ENCODE measurements at regions not wholly inside any gene's neighbourhood (a gene's known extent, or its start where the extent isn't known, plus 50 kb on each side); places are given as distances from the start of the nearest gene placed in this dataset.
"Not testable (repeated sequence)": the region's sequence is repeated elsewhere in the genome, so short reads cannot be mapped to it uniquely, and the experiment has no call there.

- H3K27ac ChIP-seq = no peak overlapping the region
- TF ChIP-seq, protein P1, sequence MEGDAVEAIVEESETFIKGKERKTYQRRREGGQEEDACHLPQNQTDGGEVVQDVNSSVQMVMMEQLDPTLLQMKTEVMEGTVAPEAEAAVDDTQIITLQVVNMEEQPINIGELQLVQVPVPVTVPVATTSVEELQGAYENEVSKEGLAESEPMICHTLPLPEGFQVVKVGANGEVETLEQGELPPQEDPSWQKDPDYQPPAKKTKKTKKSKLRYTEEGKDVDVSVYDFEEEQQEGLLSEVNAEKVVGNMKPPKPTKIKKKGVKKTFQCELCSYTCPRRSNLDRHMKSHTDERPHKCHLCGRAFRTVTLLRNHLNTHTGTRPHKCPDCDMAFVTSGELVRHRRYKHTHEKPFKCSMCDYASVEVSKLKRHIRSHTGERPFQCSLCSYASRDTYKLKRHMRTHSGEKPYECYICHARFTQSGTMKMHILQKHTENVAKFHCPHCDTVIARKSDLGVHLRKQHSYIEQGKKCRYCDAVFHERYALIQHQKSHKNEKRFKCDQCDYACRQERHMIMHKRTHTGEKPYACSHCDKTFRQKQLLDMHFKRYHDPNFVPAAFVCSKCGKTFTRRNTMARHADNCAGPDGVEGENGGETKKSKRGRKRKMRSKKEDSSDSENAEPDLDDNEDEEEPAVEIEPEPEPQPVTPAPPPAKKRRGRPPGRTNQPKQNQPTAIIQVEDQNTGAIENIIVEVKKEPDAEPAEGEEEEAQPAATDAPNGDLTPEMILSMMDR (conservative IDR thresholded peaks at IDR 0.05) = no peak
These were observed 221.1 kb upstream of the PRSS16 start for GRCh38 chr6:27026361-27026760.

DNA sequence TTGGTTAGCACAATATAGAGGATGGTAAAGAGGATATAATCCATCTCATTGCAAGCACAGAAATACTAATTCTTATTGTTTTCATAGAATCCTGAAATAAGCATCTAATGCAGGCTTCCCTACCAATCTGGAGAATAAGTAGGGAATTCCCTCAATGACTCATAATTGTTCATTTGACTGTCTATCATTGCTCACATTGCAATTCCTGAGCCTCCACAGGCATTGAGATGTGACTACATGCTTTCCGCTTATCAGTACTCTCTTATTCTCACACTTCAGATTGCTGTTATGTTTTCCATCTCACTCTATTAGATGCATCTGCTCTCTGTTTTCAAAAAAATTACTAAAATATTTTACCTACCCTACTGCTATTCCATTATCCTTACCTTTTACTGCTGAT, 216.2 kb upstream of the PRSS16 start:
- H3K27ac ChIP-seq = no peak overlapping the region
- no peak for TF ChIP-seq ZFX (IDR thresholded peaks at IDR 0.05)
- TF ChIP-seq, protein P1 (conservative IDR thresholded peaks at IDR 0.05) = no peak

- no peak overlapping the region for H3K27ac ChIP-seq
- no peak for TF ChIP-seq ZFX (IDR thresholded peaks at IDR 0.05)
- TF ChIP-seq, protein P1 (conservative IDR thresholded peaks at IDR 0.05) = no peak
These were observed 209.0 kb upstream of the PRSS16 start for GRCh38 chr6:27038498-27038897.

DNA sequence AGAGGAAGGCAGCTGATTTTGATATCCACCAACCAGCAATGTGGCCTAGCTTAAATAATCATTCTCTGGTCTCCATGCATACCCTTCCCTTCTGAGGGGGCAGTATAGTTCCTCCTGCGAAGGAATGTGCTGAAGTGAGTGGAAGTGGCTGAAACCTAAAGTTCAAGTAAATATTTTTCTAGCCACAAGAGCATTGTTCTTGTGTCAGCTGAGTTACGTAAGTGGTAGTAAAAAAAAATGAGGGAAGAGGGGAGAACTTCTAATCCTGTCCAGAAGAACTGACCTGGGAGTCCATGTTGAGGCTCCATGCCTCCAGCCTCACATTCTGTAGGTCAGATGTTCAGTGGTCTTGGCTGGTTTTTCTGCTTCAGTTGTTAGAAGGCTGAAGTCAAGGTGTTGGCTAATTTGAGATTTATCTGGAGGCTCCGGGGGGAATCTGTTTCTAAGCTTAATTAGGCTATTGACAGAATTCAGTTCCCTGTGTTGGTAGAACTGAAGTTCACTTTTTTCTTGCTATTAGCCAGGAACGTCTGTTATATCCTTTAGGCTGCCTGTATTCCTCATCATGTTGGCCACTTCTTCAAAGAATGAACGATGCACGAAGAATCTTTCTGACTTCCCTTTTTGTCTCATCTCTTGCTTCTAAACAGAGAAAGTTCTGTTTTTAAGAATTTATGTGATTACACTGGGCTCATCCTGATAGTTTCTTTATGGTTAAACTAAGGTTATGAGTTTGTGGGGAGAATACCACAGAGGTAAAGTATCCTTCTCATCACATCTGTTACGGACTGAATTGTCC, 207.1 kb upstream of the PRSS16 start:
- no peak overlapping the region for H3K27ac ChIP-seq
- TF ChIP-seq ZFX (IDR thresholded peaks at IDR 0.05) = no peak
- TF ChIP-seq, protein P1 (conservative IDR thresholded peaks at IDR 0.05) = no peak

DNA sequence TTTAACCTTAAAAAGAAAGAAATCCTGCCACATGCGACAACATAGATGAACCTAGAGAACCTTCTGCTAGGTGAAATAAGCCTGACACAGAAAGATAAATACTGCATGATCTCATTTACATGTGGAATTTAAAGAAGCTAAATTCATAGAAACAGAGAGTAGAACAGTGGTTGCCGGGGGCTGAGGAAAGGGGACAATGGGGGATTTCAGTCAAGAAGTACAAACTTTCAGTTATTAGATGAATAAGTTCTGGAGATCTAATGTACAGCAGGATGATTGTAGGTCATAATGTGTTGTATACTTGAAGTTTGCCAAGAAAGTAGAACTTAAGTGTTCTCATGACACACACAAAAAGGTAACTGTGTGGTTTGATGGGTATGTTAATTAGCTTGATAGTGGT, 204.3 kb upstream of the PRSS16 start:
- TF ChIP-seq ZFX (IDR thresholded peaks at IDR 0.05) = no peak
- no peak overlapping the region for H3K27ac ChIP-seq

DNA sequence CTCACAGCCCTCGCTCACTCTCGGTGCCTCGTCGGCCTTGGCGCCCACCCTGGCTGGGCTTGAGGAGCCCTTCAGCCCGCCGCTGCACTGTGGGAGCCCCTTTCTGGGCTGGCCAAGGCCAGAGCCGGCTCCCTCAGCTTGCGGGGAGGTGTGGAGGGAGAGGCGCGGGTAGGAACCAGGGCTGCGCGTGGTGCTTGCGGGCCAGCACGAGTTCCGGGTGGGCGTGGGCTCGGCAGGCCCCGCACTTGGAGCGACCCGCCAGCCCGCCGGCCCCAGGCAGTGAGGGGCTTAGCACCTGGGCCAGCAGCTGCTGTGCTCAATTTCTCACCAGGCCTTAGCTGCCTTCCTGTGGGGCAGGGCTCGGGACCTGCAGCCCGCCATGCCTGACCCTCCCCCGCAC, 202.4 kb upstream of the PRSS16 start:
- not testable (repeated sequence) for H3K27ac ChIP-seq

DNA sequence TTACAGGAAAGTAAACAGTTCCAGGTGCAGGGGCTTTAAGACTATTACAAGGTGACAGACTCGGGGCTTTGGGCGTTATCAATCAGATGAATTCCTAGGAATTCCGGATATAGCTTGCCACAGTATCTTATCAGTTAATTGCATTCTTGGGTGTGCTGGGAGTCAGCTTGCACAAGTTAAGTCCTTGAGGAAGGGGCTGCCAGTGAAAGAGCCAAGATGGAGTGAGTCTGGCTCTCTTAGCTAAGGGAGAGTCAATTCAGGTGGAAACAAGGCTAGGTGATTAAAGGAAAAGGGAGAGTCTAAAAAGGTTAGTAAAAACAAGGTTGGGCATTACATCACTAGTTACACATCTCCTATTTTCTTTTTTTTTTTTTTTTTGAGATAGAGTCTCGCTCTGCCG, 199.8 kb upstream of the PRSS16 start:
- not testable (repeated sequence) for H3K27ac ChIP-seq

DNA sequence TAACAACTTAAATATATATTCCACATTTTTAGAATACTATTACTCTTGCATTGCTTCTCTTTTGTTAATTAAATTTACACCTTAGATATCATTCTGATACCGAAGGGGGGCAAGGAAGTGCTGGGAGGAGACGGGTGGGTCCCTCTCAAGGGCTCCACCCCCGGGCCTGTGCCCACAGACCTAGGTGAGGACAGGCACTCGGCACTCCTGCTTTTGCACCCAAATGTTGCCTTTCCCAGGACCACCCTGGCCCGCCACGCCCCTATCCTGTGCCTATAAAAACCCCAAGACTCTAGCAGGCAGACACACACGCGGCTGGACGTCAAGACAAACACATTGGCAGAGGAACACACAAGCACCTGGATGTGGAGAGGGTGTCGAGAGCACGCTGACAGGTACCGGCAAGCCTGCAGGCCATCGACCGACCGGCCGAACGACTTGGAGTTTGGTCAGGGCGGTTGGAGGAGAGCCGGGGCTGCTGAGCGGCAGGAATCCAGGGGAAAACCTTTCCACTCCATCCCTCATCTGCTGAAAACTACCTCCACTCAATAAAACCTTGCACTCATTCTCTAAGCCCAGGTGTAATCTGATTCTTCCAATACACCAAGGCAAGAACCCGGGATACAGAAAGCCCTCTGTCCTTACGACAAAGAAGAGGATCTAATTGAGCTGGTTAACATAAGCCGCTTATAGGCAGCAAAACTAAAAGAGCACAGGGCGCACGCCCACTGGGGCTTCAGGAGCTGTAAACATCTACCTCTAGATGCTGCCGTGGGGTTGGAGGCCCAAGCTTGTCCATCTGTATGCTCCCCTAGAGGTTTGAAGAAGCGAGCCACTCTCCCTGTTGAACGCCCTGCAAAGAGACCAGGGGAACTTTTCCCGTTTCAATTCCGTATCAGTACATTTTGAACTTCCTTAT, 197.4 kb upstream of the PRSS16 start:
- TF ChIP-seq, protein P1 (conservative IDR thresholded peaks at IDR 0.05) = no peak
- TF ChIP-seq ZFX (IDR thresholded peaks at IDR 0.05) = no peak
- H3K27ac ChIP-seq = no peak overlapping the region

DNA sequence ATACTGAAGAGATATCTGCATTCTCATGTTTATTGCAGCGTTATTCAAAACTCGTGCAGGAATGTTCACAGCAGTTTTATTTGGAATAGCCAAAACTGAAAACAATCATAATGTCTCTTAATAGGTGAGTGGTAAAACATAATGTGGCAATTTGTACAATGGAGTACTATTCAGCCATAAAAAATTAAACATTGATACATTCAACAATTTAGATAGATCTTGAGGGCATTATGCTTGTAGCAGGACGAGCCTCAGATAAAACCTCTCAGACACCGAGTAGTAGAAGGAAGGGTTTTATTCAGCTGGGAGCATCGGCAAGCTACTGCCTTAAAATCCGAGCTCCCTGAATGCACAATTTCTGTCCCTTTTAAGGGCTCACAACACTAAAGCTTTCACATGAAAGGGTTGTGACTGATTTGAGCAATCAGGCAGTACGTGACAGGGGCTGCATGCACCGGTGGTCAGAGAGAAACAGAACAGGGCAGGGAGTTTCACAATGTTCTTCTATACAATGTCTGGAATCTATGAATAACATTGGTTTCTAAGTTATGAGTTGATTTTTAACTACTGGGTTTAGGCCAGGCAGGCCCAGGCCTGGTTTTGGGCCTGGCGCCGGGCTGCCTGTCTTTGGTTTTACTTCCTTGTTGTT, 195.3 kb upstream of the PRSS16 start:
- H3K27ac ChIP-seq = not testable (repeated sequence)

All from C4-2B (cell line).